Tibial nerve (tissue), 4 donors: ENCODE measurements at regions not wholly inside any gene's neighbourhood (a gene's known extent, or its start where the extent isn't known, plus 50 kb on each side); places are given as distances from the start of the nearest gene placed in this dataset.

Experiments used
- CTCF ChIP-seq, 5 experiments: fragments of 200-600 bp in 3 of 5; fragments of 450-650 bp in 2 of 5; sonication (generic) in 3 of 5; IDR thresholded peaks; one replicate each; pipeline ENCODE4 v1.5.1; 2016 to 2019; ENCODE audit warnings: antibody characterized with exemption in 5 of 5, mild to moderate bottlenecking in 3 of 5, moderate library complexity in 2 of 5
- EP300 ChIP-seq, 2 donors: sonication (generic); formaldehyde crosslinking; IDR thresholded peaks; one replicate each; pipeline ENCODE4 v1.6.1; 2017; ENCODE audit warnings: antibody characterized with exemption in 2 of 2, mild to moderate bottlenecking in 1 of 2

GRCh38 chr12:126268222-126268621, 1203.0 kb downstream of the AACS start:
- TF ChIP-seq EP300 (IDR thresholded peaks at IDR 0.05): no peak
- TF ChIP-seq CTCF (IDR thresholded peaks at IDR 0.05): no peak
